Colonic mucosa (tissue), 4 donors: ENCODE measurements at regions not wholly inside any gene's neighbourhood (a gene's known extent, or its start where the extent isn't known, plus 50 kb on each side); places are given as distances from the start of the nearest gene placed in this dataset.

ENCODE experiments used
- DNase-seq: peaks from one replicate; pipeline ENCODE4 v3.0.0-alpha.2; 2020
- H3K27ac ChIP-seq: fragments of 200-600 bp; one replicate; pipeline ENCODE4 v1.8.0; 2021
- H3K27me3 ChIP-seq: fragments of 200-600 bp; one replicate; pipeline ENCODE4 v1.8.0; 2021
- H3K36me3 ChIP-seq: fragments of 200-600 bp; one replicate; pipeline ENCODE4 v1.8.0; 2021
- H3K4me1 ChIP-seq: fragments of 200-600 bp; one replicate; pipeline ENCODE4 v1.8.0; 2021; ENCODE audit warnings: mild to moderate bottlenecking
- H3K4me3 ChIP-seq: fragments of 200-600 bp; one replicate; pipeline ENCODE4 v1.8.0; 2021
- H3K9ac ChIP-seq, 2 donors: one replicate each; pipeline ENCODE4 v1.7.0; 2013; ENCODE audit warnings: control low read depth in 2 of 2, low read depth in 2 of 2, low read length in 2 of 2
- H3K9me3 ChIP-seq: fragments of 200-600 bp; one replicate; pipeline ENCODE4 v1.8.0; 2021
- CTCF ChIP-seq: fragments of 200-600 bp; IDR thresholded peaks from one replicate; pipeline ENCODE4 v1.8.0; 2022; ENCODE audit warnings: antibody characterized with exemption, mild to moderate bottlenecking
- intact Hi-C: fragments of 100-400 bp; cut with DNase I; formaldehyde crosslinking; loops from one replicate; pipeline ENCODE4 v1.14.1; 2022
- donor health status: healthy.
- donor health status: DM: no; HTN: no; CAD: no.
- donor health status: DM: no; HTN: no; CAD: no.

- no peak for TF ChIP-seq CTCF
- no peak overlapping the region for H3K9ac ChIP-seq
- H3K9me3 ChIP-seq, result no peaks in the 10 kb centered on the region
- H3K36me3 ChIP-seq, result no peaks in the 10 kb centered on the region
- H3K4me1 ChIP-seq, result no peaks in the 10 kb centered on the region
- intact Hi-C loops, result no loop called here
- no peak for DNase-seq
- H3K27me3 ChIP-seq, result no peaks in the 10 kb centered on the region
- no peak overlapping the region for H3K27ac ChIP-seq
- no peak overlapping the region for H3K4me3 ChIP-seq
Measured at GRCh38 chr5:126094991-126095390, 328.2 kb upstream of the GRAMD2B start.

GRCh38 chr5:126096442-126097006, 326.7 kb upstream of the GRAMD2B start:
- intact Hi-C loops, result no loop called here
- Histone ChIP-seq H3K9ac (no peak overlapping the region), H3K9me3 (no peaks in the 10 kb centered on the region), H3K27me3 (no peaks in the 10 kb centered on the region), H3K4me3 (no peak overlapping the region), H3K27ac (no peak overlapping the region), H3K4me1 (no peaks in the 10 kb centered on the region), H3K36me3 (no peaks in the 10 kb centered on the region)
- TF ChIP-seq CTCF, result no peak
- no peak for DNase-seq

- no peak overlapping the region for H3K4me3 ChIP-seq
- no peak for DNase-seq
- no peak overlapping the region for H3K9ac ChIP-seq
- no peaks in the 10 kb centered on the region for H3K27me3 ChIP-seq
- no peaks in the 10 kb centered on the region for H3K36me3 ChIP-seq
- H3K27ac ChIP-seq, result no peak overlapping the region
- no peaks in the 10 kb centered on the region for H3K9me3 ChIP-seq
- no peaks in the 10 kb centered on the region for H3K4me1 ChIP-seq
- no peak for TF ChIP-seq CTCF
- intact Hi-C loops, result no loop called here
Measured at GRCh38 chr5:126097876-126098275, 325.3 kb upstream of the GRAMD2B start.

GRCh38 chr5:126098330-126099017, 324.7 kb upstream of the GRAMD2B start:
- no peak for DNase-seq
- Histone ChIP-seq H3K9ac (no peak overlapping the region), H3K36me3 (no peaks in the 10 kb centered on the region), H3K4me3 (no peak overlapping the region), H3K27ac (no peak overlapping the region), H3K9me3 (no peaks in the 10 kb centered on the region), H3K4me1 (no peaks in the 10 kb centered on the region), H3K27me3 (no peaks in the 10 kb centered on the region)
- TF ChIP-seq CTCF, result no peak
- intact Hi-C loops, result no loop called here

GRCh38 chr5:126099077-126099476, 324.1 kb upstream of the GRAMD2B start:
- no peaks in the 10 kb centered on the region for H3K27me3 ChIP-seq
- H3K4me1 ChIP-seq, result no peaks in the 10 kb centered on the region
- H3K9me3 ChIP-seq, result no peaks in the 10 kb centered on the region
- no peak overlapping the region for H3K27ac ChIP-seq
- TF ChIP-seq CTCF, result no peak
- intact Hi-C loops, result no loop called here
- DNase-seq, result no peak
- H3K36me3 ChIP-seq, result no peaks in the 10 kb centered on the region
- H3K4me3 ChIP-seq, result no peak overlapping the region
- H3K9ac ChIP-seq, result no peak overlapping the region
